Mucosa of rectum (tissue), 2 donors: ENCODE measurements at regions not wholly inside any gene's neighbourhood (a gene's known extent, or its start where the extent isn't known, plus 50 kb on each side); places are given as distances from the start of the nearest gene placed in this dataset.

ENCODE experiments used
- H3K27ac ChIP-seq, 2 donors: one replicate each; pipeline ENCODE4 v1.7.0; 2013; ENCODE audit warnings: inconsistent platforms in 2 of 2, low read depth in 2 of 2, low read length in 2 of 2
- H3K27me3 ChIP-seq, 2 donors: one replicate each; pipeline ENCODE4 v1.7.0; 2013; ENCODE audit warnings: low read length in 2 of 2; ENCODE audit not compliant: control insufficient read depth in 2 of 2, insufficient read depth in 2 of 2
- H3K36me3 ChIP-seq, 2 donors: one replicate each; pipeline ENCODE4 v1.7.0; 2013; ENCODE audit warnings: low read length in 2 of 2; ENCODE audit not compliant: control insufficient read depth in 2 of 2, insufficient read depth in 2 of 2
- H3K4me1 ChIP-seq, 2 donors: one replicate each; pipeline ENCODE4 v1.7.0; 2013; ENCODE audit warnings: low read length in 2 of 2, mild to moderate bottlenecking in 1 of 2; ENCODE audit not compliant: control insufficient read depth in 2 of 2, insufficient read depth in 2 of 2
- H3K4me3 ChIP-seq, 2 donors: one replicate each; pipeline ENCODE4 v1.7.0; 2013; ENCODE audit warnings: low read length in 2 of 2
- H3K9ac ChIP-seq, 2 donors: one replicate each; pipeline ENCODE4 v1.7.0; 2013; ENCODE audit warnings: low read length in 2 of 2, low read depth in 1 of 2, mild to moderate bottlenecking in 1 of 2
- H3K9me3 ChIP-seq, 2 donors: one replicate each; pipeline ENCODE4 v1.7.0; 2013; ENCODE audit warnings: low read length in 2 of 2; ENCODE audit not compliant: control insufficient read depth in 2 of 2
- donor health status: healthy.
- donor health status: Normal muscosa, but diverticular disease.

DNA sequence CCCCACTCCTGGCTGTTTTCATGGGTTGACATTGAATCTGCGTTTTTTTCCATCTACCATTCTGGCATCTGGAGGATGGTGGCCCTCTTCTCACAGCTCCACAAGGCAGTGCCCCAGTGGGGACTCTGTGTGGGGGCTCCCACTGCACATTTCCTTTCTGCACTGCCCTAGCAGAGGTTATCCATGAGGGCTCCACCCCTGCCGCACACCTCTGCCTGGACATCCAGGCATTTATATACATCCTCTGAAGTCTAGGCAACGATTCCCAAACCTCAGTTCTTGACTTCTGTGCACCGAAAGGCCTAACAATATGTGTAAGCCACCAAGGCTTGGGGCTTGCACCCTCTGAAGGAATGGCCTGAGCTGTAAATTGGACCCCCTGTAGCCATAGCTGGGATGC lies 147.9 kb upstream of the FMN2 start:
- H3K9me3 ChIP-seq, result no peaks in the 10 kb centered on the region
- no peaks in the 10 kb centered on the region for H3K4me1 ChIP-seq
- no peak overlapping the region for H3K4me3 ChIP-seq
- no peaks in the 10 kb centered on the region for H3K27me3 ChIP-seq
- no peak overlapping the region for H3K27ac ChIP-seq
- no peak overlapping the region for H3K9ac ChIP-seq
- H3K36me3 ChIP-seq, result no peaks in the 10 kb centered on the region

DNA sequence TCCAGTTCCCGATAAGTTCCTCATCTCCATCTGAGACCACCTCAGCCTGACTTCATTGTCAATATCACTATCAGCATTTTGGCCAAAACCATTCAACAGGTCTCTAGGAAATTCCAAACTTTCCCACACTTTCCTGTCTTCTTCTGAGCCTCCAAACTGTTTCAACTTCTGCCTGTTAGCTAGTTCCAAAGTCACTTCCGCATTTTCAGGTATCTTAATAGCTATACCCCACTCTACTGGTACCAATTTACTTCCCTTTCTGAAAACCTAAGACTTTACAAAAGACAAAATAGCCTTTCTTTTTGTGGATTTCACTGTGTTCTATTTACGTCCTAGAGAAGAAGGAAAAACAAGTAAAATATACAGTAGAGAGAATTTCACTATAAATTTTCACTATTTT lies 147.0 kb upstream of the FMN2 start:
- H3K27me3 ChIP-seq, result no peaks in the 10 kb centered on the region
- H3K9me3 ChIP-seq, result no peaks in the 10 kb centered on the region
- H3K36me3 ChIP-seq, result no peaks in the 10 kb centered on the region
- no peak overlapping the region for H3K9ac ChIP-seq
- no peak overlapping the region for H3K4me3 ChIP-seq
- H3K4me1 ChIP-seq, result no peaks in the 10 kb centered on the region
- no peak overlapping the region for H3K27ac ChIP-seq

DNA sequence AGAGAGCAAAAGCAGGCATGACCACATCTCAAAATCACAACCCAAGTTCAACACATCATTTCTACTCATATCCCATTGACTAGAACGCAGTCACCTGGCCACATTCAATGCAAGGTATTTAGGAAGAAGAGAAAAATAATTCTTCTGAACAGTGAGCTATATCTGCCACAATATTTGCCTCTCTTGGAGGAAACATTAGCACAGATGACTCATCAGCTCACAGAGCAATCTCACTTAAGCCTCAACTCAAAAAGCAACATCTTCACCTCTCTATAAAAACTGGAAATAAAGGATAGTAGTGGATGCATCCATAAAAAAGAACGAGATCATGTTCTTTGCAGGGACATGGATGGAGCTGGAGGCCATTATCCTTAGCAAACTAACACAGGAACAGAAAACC lies 143.9 kb upstream of the FMN2 start:
- no peak overlapping the region for H3K4me3 ChIP-seq
- H3K27ac ChIP-seq, result no peak overlapping the region
- H3K9ac ChIP-seq, result no peak overlapping the region
- no peaks in the 10 kb centered on the region for H3K27me3 ChIP-seq
- no peaks in the 10 kb centered on the region for H3K4me1 ChIP-seq
- no peaks in the 10 kb centered on the region for H3K9me3 ChIP-seq
- no peaks in the 10 kb centered on the region for H3K36me3 ChIP-seq

DNA sequence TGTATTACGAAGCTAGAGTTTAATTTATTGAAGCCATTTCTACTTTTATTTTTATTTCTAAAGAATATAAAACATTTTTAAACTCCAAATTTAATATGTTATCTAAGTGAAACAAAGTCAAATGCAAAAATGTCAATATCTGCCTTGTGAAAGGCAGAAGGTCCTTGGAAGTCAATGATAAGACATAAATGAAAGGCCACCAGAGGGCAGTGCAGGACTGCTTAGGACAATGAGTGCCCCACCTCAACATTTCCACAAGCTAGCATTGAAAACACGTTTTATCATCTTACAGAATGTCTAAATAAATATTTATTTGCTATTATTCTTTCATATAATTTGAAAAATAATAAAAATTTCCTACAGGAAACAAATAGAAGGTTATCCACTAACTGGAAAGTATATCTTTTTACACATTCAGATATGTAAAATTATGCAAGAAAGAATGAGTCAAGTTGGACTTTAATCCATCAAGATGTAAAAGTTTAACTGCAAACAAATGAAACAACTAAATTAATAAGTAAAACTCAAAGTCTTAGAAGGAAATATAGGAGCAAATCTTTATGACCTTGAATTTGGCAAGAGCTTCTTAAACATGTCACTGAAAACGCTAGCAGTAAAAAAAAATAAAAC lies 140.1 kb upstream of the FMN2 start:
- H3K27me3 ChIP-seq, result no peaks in the 10 kb centered on the region
- H3K9ac ChIP-seq, result no peak overlapping the region
- no peaks in the 10 kb centered on the region for H3K9me3 ChIP-seq
- no peaks in the 10 kb centered on the region for H3K4me1 ChIP-seq
- H3K27ac ChIP-seq, result no peak overlapping the region
- no peaks in the 10 kb centered on the region for H3K36me3 ChIP-seq
- H3K4me3 ChIP-seq, result no peak overlapping the region

DNA sequence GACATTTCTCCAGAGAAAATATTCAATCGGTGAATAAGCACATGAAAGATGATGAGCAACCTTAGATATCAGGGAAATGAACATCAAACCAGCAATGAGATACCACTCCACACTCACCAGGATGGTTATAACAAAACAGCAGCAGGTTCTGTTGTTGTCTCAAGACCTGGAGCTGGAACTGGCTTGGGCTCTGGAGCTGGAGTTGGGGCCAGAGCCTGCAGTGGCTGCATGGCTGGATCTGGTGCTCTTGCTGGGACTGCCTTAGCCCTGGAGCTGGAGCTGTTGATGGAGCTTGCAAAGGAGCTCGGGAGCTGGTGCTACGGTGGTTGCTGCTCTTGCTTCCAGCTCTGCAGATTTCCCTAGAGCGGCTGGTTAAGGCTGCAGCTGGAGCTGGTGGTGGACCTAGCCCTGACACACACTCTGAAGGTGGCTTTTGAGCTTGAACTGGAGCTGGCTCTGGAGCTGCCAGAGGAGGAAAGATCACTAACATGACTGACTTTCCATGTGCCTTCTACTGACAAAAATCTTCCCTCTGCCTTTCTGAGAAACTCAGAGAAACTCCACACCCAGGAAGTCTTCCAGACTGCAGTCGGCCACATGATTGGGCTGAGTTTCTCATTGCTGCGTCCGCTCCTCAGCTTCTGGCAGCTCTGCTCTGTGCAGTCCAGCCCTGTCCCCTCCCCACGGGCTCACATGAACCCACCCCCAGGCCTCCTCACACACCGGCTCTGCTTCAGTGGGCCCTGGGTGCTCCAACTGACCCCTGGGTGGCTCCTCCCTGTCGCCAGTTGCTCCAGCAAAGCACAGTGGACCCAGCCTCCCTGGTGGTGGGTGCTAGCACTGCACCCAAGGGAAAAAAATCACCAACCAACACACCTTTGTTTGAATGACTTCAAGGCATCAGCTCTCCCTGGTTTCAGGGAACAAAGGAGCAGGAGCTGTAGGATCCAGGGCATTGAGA lies 139.1 kb upstream of the FMN2 start:
- H3K9ac ChIP-seq, result no peak overlapping the region
- H3K27ac ChIP-seq, result no peak overlapping the region
- H3K9me3 ChIP-seq, result no peaks in the 10 kb centered on the region

DNA sequence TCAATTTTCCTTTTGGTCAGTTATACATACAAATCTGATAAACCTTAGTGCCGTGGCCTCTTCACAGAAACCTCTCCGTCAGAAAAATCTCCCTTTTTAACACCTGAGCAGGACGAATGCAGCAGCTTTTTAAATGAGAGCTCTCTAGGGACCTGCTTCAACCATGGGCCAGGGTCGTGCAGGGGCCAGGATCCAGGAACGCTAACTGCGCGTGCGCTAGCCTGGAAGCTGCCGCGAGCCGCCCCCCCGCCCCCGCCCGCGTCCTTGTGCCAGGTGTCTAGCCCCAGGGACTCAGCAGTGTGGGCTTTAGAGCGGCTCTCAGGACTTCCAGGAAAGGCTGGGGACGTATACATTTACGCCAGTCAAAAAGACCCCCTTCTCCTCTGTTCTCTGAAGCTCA lies 136.8 kb upstream of the FMN2 start:
- Histone ChIP-seq H3K27me3 (no peaks in the 10 kb centered on the region), H3K9me3 (no peaks in the 10 kb centered on the region), H3K27ac (no peak overlapping the region), H3K4me1 (no peaks in the 10 kb centered on the region), H3K4me3 (no peak overlapping the region), H3K9ac (no peak overlapping the region), H3K36me3 (no peaks in the 10 kb centered on the region)

More for the DNA sequence above, 139.1 kb upstream of the FMN2 start:
- H3K27me3 ChIP-seq, result no peaks in the 10 kb centered on the region
- H3K4me3 ChIP-seq, result no peak overlapping the region
- H3K36me3 ChIP-seq, result no peaks in the 10 kb centered on the region
- H3K4me1 ChIP-seq, result no peaks in the 10 kb centered on the region

DNA sequence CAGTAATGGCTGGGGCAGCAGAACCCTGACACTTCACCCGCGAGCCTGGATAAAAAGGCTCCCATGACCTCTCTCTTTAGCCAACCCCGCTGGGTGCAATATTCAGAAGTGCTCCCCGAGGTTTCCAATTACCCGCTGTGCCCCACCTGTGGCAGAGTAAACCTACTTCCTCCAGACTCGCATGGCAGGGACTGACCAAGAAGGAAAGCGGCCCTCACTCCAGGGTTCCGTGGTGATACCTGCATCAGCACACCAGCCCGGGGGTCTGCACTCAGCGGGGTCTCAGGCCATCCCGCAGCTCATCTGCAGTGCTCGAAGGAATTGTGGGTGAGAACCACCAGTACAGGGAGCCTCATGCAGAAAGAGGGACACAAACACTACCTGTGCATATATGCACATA lies 136.3 kb upstream of the FMN2 start:
- no peak overlapping the region for H3K4me3 ChIP-seq
- no peaks in the 10 kb centered on the region for H3K9me3 ChIP-seq
- no peaks in the 10 kb centered on the region for H3K27me3 ChIP-seq
- no peak overlapping the region for H3K9ac ChIP-seq
- H3K4me1 ChIP-seq, result no peaks in the 10 kb centered on the region
- H3K27ac ChIP-seq, result no peak overlapping the region
- H3K36me3 ChIP-seq, result no peaks in the 10 kb centered on the region

DNA sequence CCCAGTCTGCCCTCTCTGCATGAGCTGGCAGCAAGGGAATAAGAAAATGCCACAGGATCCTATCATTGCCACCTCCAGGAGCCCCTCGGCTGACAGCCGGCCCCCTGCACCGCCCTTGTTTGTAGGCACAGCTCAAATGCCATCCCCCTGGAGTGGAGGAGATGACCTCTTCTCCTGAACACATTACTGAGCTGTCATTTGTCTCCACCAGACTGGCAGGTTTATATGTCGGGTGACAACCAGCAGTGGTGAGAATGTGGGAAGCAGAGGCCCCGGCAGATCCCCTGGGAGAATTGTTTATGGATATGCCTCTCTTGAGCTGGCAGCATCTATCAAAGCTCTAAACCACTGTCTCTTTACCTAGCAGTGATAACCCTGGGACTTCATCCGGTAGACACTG lies 135.4 kb upstream of the FMN2 start:
- no peak overlapping the region for H3K9ac ChIP-seq
- no peaks in the 10 kb centered on the region for H3K9me3 ChIP-seq
- no peak overlapping the region for H3K4me3 ChIP-seq
- H3K27me3 ChIP-seq, result no peaks in the 10 kb centered on the region
- no peaks in the 10 kb centered on the region for H3K4me1 ChIP-seq
- no peak overlapping the region for H3K27ac ChIP-seq
- H3K36me3 ChIP-seq, result no peaks in the 10 kb centered on the region

DNA sequence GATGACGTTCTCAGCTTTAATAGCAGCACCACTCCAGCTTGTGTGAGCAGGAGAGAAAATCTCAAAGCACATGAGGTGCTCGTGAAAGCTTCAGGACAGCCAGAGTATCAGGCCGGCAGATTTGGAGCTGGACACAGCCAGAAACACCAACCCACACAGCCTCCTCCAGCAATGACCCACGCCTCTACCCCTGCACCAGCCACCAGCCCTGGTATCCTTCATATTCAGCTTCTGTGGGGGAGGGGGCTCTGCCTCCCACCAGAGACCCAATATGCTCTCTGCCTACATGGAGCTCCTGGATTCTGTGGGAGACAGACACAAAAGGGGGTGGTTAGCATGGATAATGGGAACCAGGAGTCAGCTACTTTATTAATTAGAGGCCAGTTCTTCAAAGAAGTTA lies 133.6 kb upstream of the FMN2 start:
- Histone ChIP-seq H3K9ac (no peak overlapping the region), H3K4me1 (no peaks in the 10 kb centered on the region), H3K27ac (no peak overlapping the region), H3K4me3 (no peak overlapping the region), H3K27me3 (no peaks in the 10 kb centered on the region), H3K9me3 (no peaks in the 10 kb centered on the region), H3K36me3 (no peaks in the 10 kb centered on the region)

DNA sequence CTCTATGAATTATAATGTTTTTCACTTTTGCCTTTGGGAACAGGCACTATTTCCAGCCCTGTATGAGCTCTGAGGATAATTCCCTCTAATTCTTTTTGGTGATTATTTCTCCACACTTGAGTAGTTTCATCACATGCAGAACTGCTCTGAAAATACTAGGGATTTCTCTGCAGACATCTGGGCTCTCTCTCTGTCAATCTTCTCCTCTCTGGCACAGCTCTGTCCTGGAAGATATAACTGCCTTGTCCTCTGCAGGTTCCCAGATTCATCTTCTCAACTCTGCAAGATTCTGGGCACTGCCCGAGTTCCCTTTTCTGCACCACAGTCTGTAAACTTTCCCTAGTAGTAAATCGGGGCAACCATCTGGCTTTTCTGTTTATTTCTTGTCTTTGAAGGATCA lies 131.3 kb upstream of the FMN2 start:
- H3K4me1 ChIP-seq, result no peaks in the 10 kb centered on the region
- H3K9ac ChIP-seq, result no peak overlapping the region
- no peaks in the 10 kb centered on the region for H3K9me3 ChIP-seq
- no peak overlapping the region for H3K27ac ChIP-seq
- no peaks in the 10 kb centered on the region for H3K36me3 ChIP-seq
- H3K27me3 ChIP-seq, result no peaks in the 10 kb centered on the region
- H3K4me3 ChIP-seq, result no peak overlapping the region
